ENCODE measurements at regions not wholly inside any gene's neighbourhood (a gene's known extent, or its start where the extent isn't known, plus 50 kb on each side); places are given as distances from the start of the nearest gene placed in this dataset.

DNA sequence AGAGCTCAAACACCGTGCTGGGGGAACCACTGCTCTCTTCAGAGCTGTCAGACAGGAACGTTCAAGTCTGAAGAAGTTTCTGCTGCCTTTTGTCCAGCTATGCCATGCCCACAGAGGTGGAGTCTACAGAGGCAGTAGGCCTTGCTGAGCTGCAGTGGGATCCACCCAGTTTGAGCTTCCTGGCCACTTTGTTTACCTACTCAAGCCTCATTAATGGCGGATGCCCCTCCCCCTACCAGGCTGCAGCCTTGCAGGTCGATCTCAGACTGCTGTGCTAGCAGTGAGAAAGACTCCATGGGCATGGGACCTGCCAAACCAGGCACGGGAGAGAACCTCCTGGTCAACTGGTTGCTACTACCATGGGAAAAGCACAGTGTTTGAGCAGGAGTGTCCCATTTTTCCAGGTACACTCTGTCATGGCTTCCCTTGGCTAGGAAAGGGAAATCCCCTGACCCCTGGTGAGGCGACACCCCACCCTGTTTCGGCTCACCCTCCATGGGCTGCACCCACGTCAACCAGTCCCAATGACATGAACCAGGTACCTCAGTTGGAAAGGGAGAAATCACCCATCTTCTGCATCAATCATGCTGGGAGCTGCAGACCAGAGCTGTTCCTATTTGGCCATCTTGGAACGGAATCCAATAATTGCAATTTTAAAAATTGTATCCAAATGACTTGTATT lies 246.9 kb upstream of the ADAMTS16 start:
- DNase-seq = no peak

GRCh38 chr5:4896328-4896727 lies 243.8 kb upstream of the ADAMTS16 start:
- DNase-seq = no peak

GRCh38 chr5:4901305-4901811 lies 238.8 kb upstream of the ADAMTS16 start:
- DNase-seq = no peak

GRCh38 chr5:4901924-4902323 lies 238.2 kb upstream of the ADAMTS16 start:
- no peak for DNase-seq

DNA sequence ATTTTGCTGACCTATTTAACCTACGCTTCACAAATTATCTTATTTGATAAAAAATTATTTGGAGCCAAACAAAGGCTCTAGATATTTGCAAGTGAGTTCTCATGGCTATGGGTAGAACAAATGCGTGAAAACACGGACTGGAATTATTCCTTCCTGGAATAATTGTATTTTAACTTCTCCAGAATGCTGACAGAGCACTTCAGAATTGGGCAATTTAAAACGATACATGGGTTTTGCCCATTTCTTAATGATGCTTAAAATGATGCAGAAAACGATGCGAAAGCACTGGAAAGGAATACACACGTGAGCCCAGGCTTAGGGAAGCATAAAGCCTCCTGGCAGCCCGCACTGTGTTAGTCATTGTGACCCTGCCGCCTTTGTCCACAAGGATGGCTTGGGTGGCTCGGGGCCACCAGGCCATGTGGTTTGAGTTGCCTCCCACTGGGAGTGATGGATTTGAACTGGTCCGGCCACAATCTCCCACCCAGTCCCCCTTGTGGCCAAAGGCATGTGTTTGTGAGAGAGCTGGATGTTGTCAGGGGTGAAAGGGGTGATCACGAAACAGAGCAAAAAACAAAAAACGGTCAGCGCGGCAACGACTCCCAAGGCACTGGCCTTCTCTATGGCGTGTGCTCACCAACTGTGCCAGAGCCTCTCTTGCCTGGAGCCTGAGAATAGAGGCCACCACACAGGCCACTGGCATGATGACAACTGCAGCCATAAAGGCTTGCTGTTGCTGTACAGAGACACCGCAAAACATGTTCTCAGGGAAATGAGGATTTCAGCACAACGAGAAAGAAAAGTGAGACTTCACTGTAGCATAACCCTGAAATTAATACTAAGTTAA lies 234.2 kb upstream of the ADAMTS16 start:
- DNase-seq = no peak

GRCh38 chr5:4906786-4907185 lies 233.3 kb upstream of the ADAMTS16 start:
- DNase-seq = peak; percentile 42

DNA sequence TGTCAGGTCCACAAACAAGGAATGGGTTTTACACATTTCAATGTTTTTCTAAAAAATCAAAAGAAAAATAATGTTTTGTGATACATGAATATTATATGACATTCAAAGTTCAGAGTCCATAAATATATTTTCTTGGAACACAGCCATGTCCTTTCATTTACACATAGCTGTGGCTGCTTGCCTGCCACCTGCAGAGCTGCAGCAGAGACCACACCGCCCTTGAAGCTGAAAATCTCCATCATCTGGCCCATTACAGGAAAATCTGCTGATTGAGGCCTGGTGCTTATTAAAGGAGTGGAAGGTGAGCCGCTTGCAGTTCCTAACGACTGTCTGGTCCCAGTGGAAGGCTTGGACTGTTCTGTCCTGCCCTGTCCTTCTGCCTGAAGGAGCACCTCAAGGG lies 232.6 kb upstream of the ADAMTS16 start:
- no peak for DNase-seq

DNA sequence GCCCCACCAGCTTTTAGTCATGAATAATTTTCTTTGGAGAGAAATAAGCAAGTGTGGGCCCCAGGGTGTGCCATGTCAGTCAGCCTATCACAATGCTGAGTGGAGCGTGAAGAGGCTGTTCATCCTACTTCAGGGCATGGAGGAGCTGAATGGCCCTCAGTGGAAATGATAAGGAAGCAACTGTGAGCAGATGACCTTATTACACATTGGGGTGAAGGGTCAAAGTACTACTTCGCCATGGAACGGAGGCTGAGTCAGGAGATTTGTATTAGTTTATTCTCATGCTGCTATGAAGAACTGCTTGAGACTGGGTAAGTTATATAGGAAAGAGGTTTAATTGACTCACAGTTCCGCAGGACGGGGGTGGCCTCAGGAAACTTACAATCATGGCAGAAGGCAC lies 231.0 kb upstream of the ADAMTS16 start:
- no peak for DNase-seq

GRCh38 chr5:4911646-4912403 lies 228.3 kb upstream of the ADAMTS16 start:
- DNase-seq = no peak

- no peak for DNase-seq
These were observed 218.2 kb upstream of the ADAMTS16 start for GRCh38 chr5:4921929-4922328.

- no peak for DNase-seq
These were observed 215.6 kb upstream of the ADAMTS16 start for GRCh38 chr5:4924577-4924976.

GRCh38 chr5:4927097-4927496 lies 213.0 kb upstream of the ADAMTS16 start:
- no peak for DNase-seq

- no peak for DNase-seq
These were observed 211.7 kb upstream of the ADAMTS16 start for GRCh38 chr5:4928409-4928808.

DNA sequence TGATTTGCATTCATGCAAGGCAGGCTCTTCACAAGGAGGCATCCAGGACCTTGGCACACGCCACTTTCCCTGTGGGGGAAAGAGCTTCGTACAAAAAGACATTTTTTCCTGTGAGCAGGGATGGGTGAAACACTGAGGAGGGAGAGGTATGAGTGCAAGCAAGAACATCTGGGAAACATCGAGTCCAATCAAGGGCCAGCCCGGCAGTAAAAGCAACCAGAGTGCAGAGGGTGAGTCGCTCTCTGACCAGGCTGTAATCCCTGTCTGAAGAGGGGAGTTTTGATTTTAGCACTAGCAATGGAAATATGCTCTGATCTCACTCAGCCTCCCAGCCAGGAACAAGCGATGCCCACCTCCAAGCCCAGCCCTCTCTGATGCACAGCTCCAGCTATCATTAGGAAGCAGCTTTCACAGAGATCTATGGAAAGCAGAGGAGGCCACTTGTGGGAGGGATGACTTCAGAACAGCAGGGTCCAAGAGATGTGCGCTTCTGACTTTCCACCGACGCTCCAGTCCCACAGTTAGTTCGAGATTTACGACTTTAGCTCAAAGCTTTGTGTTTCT lies 211.0 kb upstream of the ADAMTS16 start:
- no peak for DNase-seq

DNA sequence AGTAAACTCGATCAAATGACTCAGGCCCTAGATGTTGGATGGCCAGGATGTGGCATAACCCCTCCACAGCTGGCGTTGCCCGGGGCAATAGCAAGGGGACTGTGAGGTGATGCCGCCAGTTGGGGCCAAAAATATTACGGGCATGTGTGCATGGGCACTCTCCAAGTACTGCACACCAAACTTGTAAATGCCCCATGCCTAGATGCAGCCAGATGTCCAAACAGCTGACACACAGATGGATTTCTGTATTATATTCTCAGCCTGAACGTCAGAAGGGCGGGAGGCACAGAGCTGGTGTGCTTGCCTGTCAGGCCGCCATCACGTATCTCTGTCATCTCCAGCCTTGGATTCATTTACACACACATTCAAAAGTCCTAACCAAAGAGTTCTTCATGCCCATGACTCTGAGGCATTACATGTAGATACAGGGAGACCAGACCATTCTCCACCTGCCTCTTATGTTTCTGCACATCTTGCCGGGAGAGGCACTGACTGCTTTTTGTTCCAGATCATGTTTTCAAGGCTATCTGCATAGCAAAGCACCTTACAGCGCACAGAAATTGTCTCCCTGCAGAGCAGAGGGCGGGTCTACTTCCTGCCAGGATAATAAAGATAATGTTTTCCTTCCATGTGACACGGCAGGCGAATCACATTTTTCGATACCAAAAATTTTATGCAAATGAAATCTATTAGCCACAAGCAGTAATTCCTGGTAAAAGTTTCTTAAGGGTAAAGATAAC lies 200.9 kb upstream of the ADAMTS16 start:
- peak; percentile 26 for DNase-seq

DNA sequence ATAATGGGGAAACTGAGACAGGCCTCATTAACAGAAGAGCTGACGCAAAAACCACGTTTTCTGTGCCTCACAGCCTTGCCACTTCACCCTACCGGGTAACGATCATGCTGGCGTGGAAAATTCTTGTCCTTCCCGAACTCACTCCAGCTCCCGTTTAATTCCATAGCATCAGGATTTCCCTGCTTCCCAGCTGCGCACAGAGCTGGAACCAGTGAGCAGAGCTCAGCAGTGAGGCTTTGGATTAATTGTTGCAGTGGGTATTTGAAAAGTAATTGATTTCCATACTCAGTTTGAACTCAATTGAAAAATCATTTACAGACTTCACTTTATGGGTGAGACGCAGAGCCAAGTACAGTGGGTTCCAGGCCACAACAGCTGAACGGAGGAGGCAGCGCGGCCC lies 199.0 kb upstream of the ADAMTS16 start:
- no peak for DNase-seq

DNA sequence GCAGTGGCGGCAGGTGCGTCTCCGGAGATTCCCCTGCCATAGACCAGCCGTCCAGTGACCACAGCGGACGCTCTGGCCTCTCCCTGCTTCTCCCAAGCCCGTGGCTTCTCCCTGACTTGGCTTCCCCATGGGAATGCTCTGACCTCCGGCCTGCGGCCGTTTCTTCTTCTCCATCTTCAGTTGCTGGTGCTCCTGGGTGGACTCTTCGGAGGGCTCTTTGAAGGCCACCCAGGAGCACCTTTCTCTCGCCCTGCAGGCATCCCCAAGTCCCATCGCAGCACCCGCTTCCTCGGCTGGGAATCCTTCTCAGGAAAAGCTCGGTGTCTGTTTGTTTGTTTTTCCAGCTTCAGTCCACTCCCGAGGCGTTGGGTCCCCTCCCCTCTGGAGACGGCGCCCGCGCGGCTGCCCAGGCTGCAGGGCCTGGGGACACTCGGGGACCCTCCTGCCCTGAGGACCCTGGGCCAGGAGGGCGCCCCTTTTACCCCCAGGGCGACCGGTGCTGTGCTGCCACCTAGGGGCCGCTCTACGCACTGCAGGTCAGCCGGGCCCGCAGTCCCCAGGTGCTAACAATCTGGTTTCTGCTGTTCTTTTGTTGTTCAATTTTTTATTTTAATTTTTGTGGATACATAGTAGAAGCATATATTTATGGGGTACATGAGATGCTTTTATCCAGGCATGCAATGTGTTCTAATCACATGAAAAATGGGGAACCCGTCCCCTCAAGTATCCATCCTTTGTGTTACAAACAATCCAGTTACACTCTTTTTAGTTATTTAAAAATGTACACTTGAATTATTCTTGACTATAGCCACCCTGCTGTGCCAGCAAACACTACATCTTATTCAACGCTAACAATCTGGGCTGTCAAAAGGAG lies 197.9 kb upstream of the ADAMTS16 start:
- no peak for DNase-seq

DNA sequence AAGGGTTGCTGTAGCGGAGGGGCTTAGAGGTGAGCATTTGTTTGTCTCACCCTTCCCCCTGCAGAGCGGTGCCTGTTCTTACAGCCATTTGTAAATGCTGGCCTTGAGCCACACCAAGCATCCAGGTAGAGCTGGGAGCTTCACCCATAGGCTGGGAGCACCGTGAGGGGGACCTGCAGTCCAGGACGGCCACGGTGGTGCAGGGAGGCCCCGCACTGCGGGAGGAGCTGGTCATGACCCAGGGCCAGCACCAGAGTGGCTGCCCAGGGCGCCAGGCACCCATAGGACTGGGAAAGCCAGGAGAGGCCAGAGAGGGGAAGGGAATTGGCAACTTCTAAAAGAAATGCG lies 197.3 kb upstream of the ADAMTS16 start:
- DNase-seq = no peak

GRCh38 chr5:4945296-4945695 lies 194.8 kb upstream of the ADAMTS16 start:
- no peak for DNase-seq

DNA sequence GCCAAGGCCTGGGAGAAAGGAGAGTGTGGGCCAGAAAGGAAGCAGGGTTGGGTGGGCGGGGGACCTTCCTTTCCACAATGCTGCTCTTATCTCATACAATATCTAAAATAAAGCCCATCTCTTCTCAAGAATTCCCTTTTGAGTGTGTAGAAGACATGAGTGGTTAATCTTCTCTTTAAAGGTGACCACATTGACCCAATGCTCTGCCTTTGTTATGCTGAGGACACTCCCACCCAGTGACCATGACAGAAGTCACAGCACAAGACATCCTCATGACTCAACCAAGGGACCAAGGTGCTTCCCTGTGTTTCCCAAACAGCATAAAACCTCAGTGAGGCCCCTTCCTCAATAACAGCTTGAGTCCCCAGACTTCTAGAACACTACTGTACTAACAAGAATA lies 193.0 kb upstream of the ADAMTS16 start:
- DNase-seq = no peak
